CD14-positive monocyte (primary cell): ENCODE measurements at regions not wholly inside any gene's neighbourhood (a gene's known extent, or its start where the extent isn't known, plus 50 kb on each side); places are given as distances from the start of the nearest gene placed in this dataset.

ENCODE experiments used
- DNase-seq, 3 donors: peaks; one replicate each; pipeline ENCODE4 v3.0.0-alpha.2; 2011 to 2022
- H2AFZ ChIP-seq: 2 replicates; pipeline ENCODE4 v1.6.0; 2012; ENCODE audit warnings: mild to moderate bottlenecking, low read depth, low read length, inconsistent platforms; ENCODE audit not compliant: insufficient read depth, poor library complexity, severe bottlenecking
- H3K27ac ChIP-seq, 2 donors: 1 replicate in 1 of 2; 2 replicates in 1 of 2; pipeline ENCODE4 v1.5.1; 2012 to 2013; ENCODE audit warnings: low read length in 2 of 2, control low read depth in 1 of 2, inconsistent platforms in 1 of 2, low read depth in 1 of 2, mild to moderate bottlenecking in 1 of 2
- H3K27me3 ChIP-seq, 2 donors: one replicate each; pipeline versions ENCODE4 v1.6.0 to v1.6.1; 2011 to 2013; ENCODE audit warnings: low read length in 2 of 2; ENCODE audit not compliant: control insufficient read depth in 2 of 2, insufficient read depth in 2 of 2
- H3K36me3 ChIP-seq, 2 donors: replicated peaks in 1 of 2; 1 replicate in 1 of 2; 2 replicates in 1 of 2; pipeline versions ENCODE4 v1.5.1 to v1.6.1; 2012 to 2013; ENCODE audit warnings: low read length in 2 of 2, control low read depth in 1 of 2, inconsistent platforms in 1 of 2, mild to moderate bottlenecking in 1 of 2; ENCODE audit not compliant: insufficient read depth in 2 of 2, control insufficient read depth in 1 of 2
- H3K4me1 ChIP-seq, 2 donors: 1 replicate in 1 of 2; 2 replicates in 1 of 2; pipeline versions ENCODE4 v1.5.1 to v1.6.1; 2012 to 2013; ENCODE audit warnings: low read length in 2 of 2, control low read depth in 1 of 2, inconsistent platforms in 1 of 2, mild to moderate bottlenecking in 1 of 2, moderate library complexity in 1 of 2; ENCODE audit not compliant: insufficient read depth in 2 of 2, control insufficient read depth in 1 of 2
- H3K4me2 ChIP-seq: replicated peaks from 2 replicates; pipeline ENCODE3; 2012; ENCODE audit warnings: low read length, moderate library complexity, mild to moderate bottlenecking; ENCODE audit not compliant: poor library complexity, severe bottlenecking; ENCODE audit errors: extremely low read depth
- H3K4me3 ChIP-seq, 3 experiments: fragments of 200-600 bp in 1 of 3; sonication (generic) in 1 of 3; replicated peaks in 1 of 3; 1 replicate in 2 of 3; 2 replicates in 1 of 3; pipeline ENCODE4 v1.5.1; 2011 to 2013; ENCODE audit warnings: low read length in 3 of 3, mild to moderate bottlenecking in 3 of 3, control low read depth in 2 of 3, low read depth in 2 of 3, inconsistent platforms in 1 of 3, moderate library complexity in 1 of 3
- H3K79me2 ChIP-seq: 2 replicates; pipeline ENCODE4 v1.6.0; 2012; ENCODE audit warnings: mild to moderate bottlenecking, control low read depth, inconsistent platforms, low read length, moderate library complexity; ENCODE audit not compliant: insufficient read depth
- H3K9ac ChIP-seq: 2 replicates; pipeline ENCODE4 v1.6.0; 2017; ENCODE audit warnings: low read length, mild to moderate bottlenecking; ENCODE audit not compliant: insufficient read depth, poor library complexity, severe bottlenecking
- H3K9me3 ChIP-seq, 2 donors: replicated peaks in 1 of 2; 1 replicate in 1 of 2; 2 replicates in 1 of 2; pipeline versions ENCODE4 v1.5.1 to v1.6.1; 2012 to 2013; ENCODE audit warnings: low read length in 2 of 2, control low read depth in 1 of 2; ENCODE audit not compliant: control insufficient read depth in 1 of 2, insufficient read depth in 1 of 2
- H4K20me1 ChIP-seq: 2 replicates; pipeline ENCODE4 v1.6.0; 2012; ENCODE audit warnings: mild to moderate bottlenecking, low read length, control low read depth, moderate library complexity; ENCODE audit not compliant: insufficient read depth
- H3K27ac Mint-ChIP-seq, 7 donors: one replicate each; pipeline ENCODE4 v1.8.0; 2020; ENCODE audit warnings: mild to moderate bottlenecking in 7 of 7, mixed read lengths in 7 of 7, moderate library complexity in 6 of 7, inconsistent platforms in 2 of 7
- H3K27me3 Mint-ChIP-seq, 3 donors: one replicate each; pipeline ENCODE4 v1.8.0; 2021 to 2022; ENCODE audit warnings: low read depth in 3 of 3, mild to moderate bottlenecking in 3 of 3, mixed read lengths in 3 of 3, moderate library complexity in 3 of 3, inconsistent platforms in 1 of 3
- H3K36me3 Mint-ChIP-seq, 2 donors: one replicate each; pipeline ENCODE4 v1.8.0; 2020; ENCODE audit warnings: mixed read lengths in 2 of 2, inconsistent platforms in 1 of 2, mild to moderate bottlenecking in 1 of 2
- H3K4me1 Mint-ChIP-seq: one replicate; pipeline ENCODE4 v1.8.0; 2020; ENCODE audit warnings: mild to moderate bottlenecking, mixed read lengths
- H3K4me3 Mint-ChIP-seq, 2 donors: one replicate each; pipeline ENCODE4 v1.8.0; 2020; ENCODE audit warnings: mild to moderate bottlenecking in 2 of 2, mixed read lengths in 2 of 2, moderate library complexity in 1 of 2
- H3K9me3 Mint-ChIP-seq, 7 donors: one replicate each; pipeline ENCODE4 v1.8.0; 2020 to 2022; ENCODE audit warnings: mixed read lengths in 7 of 7, mild to moderate bottlenecking in 6 of 7, moderate library complexity in 6 of 7, inconsistent platforms in 2 of 7
- CTCF ChIP-seq: fragments of 200-600 bp; IDR thresholded peaks from one replicate; pipeline ENCODE4 v1.8.0; 2022; ENCODE audit warnings: antibody characterized with exemption, mild to moderate bottlenecking
- WGBS: methylation state at CpG from one replicate; pipeline ENCODE4 v1.1.5; 2013; ENCODE audit warnings: missing lambda C conversion rate; ENCODE audit not compliant: insufficient coverage; 5-methylcytosine and 5-hydroxymethylcytosine counted together
- intact Hi-C, 2 donors: fragments of 100-400 bp; cut with micrococcal nuclease; formaldehyde crosslinking; loops; one replicate each; pipeline versions ENCODE4 v1.15.0 to v1.15.1; 2023

- no peaks in the 10 kb centered on the region for H4K20me1 ChIP-seq
- Mint-ChIP-seq H3K36me3 (peaks cover 0 to 3% of the 10 kb centered on the region in 2 donors), H3K4me1 (peaks cover 18% of the 10 kb centered on the region), H3K9me3 (peaks cover 0 to 9% (median 8%) of the 10 kb centered on the region in 7 donors), H3K27ac (no peak overlapping the region), H3K27me3 (peaks cover 3 to 5% (median 3%) of the 10 kb centered on the region in 3 donors), H3K4me3 (no peak overlapping the region)
- no peak for DNase-seq
- TF ChIP-seq CTCF = no peak
- peaks cover 16% of the 10 kb centered on the region in 2 donors for H3K4me1 ChIP-seq
- H3K9me3 ChIP-seq = no peaks in the 10 kb centered on the region
- H3K4me3 ChIP-seq = no peak overlapping the region
- H2AFZ ChIP-seq = no peak overlapping the region
- no peak overlapping the region for H3K9ac ChIP-seq
- no peaks in the 10 kb centered on the region for H3K27me3 ChIP-seq
- 89% methylated on average over 2 of the region's 5 CpGs for WGBS
- H3K36me3 ChIP-seq = no peaks in the 10 kb centered on the region
- intact Hi-C loops = loop anchor here in 1 of 2 donors (10.0 kb wide), 1 partner anchor 86 kb away; no protein-coding TSS in a partner anchor
- H3K27ac ChIP-seq = no peak overlapping the region
- H3K4me2 ChIP-seq = no peak overlapping the region
- no peaks in the 10 kb centered on the region for H3K79me2 ChIP-seq
Observed at GRCh38 chr20:4329232-4329631, 80.1 kb upstream of the ADRA1D start.

GRCh38 chr20:4328541-4328940 is 79.5 kb upstream of the ADRA1D start:
- H3K4me3 Mint-ChIP-seq = no peak overlapping the region
- H3K27ac Mint-ChIP-seq = no peak overlapping the region
- H3K79me2 ChIP-seq = no peaks in the 10 kb centered on the region
- peaks cover 16 to 22% of the 10 kb centered on the region in 2 donors for H3K4me1 ChIP-seq
- peaks cover 0 to 9% (median 8%) of the 10 kb centered on the region in 7 donors for H3K9me3 Mint-ChIP-seq
- no peak overlapping the region for H3K4me2 ChIP-seq
- intact Hi-C loops = loop anchor here in 1 of 2 donors (10.0 kb wide), 1 partner anchor 86 kb away; no protein-coding TSS in a partner anchor
- WGBS = 98% methylated on average over 4 of the region's 6 CpGs
- peaks cover 0 to 3% of the 10 kb centered on the region in 2 donors for H3K36me3 Mint-ChIP-seq
- H3K36me3 ChIP-seq = no peaks in the 10 kb centered on the region
- no peak for TF ChIP-seq CTCF
- H3K4me1 Mint-ChIP-seq = peaks cover 22% of the 10 kb centered on the region
- H3K27ac ChIP-seq = no peak overlapping the region
- H4K20me1 ChIP-seq = no peaks in the 10 kb centered on the region
- no peak overlapping the region for H2AFZ ChIP-seq
- no peak for DNase-seq
- H3K27me3 Mint-ChIP-seq = peaks cover 0 to 5% (median 3%) of the 10 kb centered on the region in 3 donors
- H3K27me3 ChIP-seq = no peaks in the 10 kb centered on the region
- no peak overlapping the region for H3K4me3 ChIP-seq
- no peaks in the 10 kb centered on the region for H3K9me3 ChIP-seq
- H3K9ac ChIP-seq = no peak overlapping the region
